ENCODE measurements at regions not wholly inside any gene's neighbourhood (a gene's known extent, or its start where the extent isn't known, plus 50 kb on each side); places are given as distances from the start of the nearest gene placed in this dataset.
A peak's percentile ranks its signal among the peaks of the same experiment; 100 is the strongest.

- Histone ChIP-seq H3K4me1 (ENCODE audit: control insufficient read depth, extremely low read depth, insufficient read depth, low read length) (peaks cover 7% of the 10 kb centered on the region), H3K27ac (ENCODE audit: insufficient read depth, low read length) (peak overlapping the region; percentile 16), H3K4me3 (replicated peaks in 1 of 4; ENCODE audit: control extremely low read depth in 1 of 4, insufficient read depth in 1 of 4, low read depth in 3 of 4, low read length in 4 of 4) (no peak overlapping the region), H3K9ac (ENCODE audit: insufficient read depth, low read length) (no peak overlapping the region), H3K27me3 (ENCODE audit: control insufficient read depth, insufficient read depth, low read length) (no peaks in the 10 kb centered on the region), H4K20me1 (ENCODE audit: control insufficient read depth, extremely low read depth, insufficient read depth, low read length) (no peaks in the 10 kb centered on the region), H3K79me2 (ENCODE audit: control insufficient read depth, insufficient read depth, low read length) (no peaks in the 10 kb centered on the region), H3K4me2 (ENCODE audit: extremely low read depth, insufficient read depth, low read length) (no peak overlapping the region), H3K9me3 (ENCODE audit: control insufficient read depth, insufficient read depth, low read depth, low read length) (no peaks in the 10 kb centered on the region), H3K36me3 (ENCODE audit: control insufficient read depth, insufficient read depth, low read length) (no peaks in the 10 kb centered on the region), H2AFZ (ENCODE audit: low read length) (no peak overlapping the region)
- peak; percentile 84 to 88 for DNase-seq (ENCODE audit: low read depth in 2 of 2)
- TF ChIP-seq EZH2 (IDR thresholded peaks at IDR 0.05; ENCODE audit: low read length, missing control alignments) (no peak), CTCF (conservative IDR thresholded peaks at IDR 0.05 in 1 of 2, IDR thresholded peaks at IDR 0.05 in 1 of 2; ENCODE audit: low read depth in 1 of 2, low read length in 2 of 2) (no peak)
These were observed 268.1 kb upstream of the FZD8 start for GRCh38 chr10:35910234-35910633.

DNA sequence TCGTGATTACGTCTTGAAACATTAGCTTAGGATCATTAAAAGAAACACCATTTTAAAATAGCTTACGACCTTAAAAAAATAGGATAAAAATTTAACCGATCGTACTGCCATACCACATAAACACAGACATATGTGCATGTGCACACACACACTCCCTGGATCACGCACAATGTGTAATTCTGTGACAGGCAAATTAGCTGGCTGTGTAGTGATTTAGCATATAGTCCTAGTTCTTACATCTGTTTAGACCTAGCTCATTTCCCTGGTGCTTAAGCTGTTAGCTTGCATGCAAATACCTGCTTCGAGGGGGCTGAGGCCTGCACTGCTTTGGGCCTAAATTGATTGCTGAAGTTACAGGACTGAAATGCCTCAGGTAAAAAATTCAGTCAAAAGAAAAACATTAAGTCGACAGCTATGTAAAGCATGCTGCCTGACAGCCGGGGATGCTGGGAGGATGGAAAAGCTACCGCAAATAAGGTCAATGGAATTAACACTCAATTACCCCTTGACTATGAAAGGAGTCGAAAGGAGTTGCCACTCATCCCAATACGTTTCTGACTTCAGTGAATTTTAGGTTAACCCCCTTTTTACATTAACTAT is 267.1 kb upstream of the FZD8 start:
- H2AFZ ChIP-seq (ENCODE audit: low read length), result no peak overlapping the region
- no peak overlapping the region for H3K9ac ChIP-seq (ENCODE audit: insufficient read depth, low read length)
- no peaks in the 10 kb centered on the region for H4K20me1 ChIP-seq (ENCODE audit: control insufficient read depth, extremely low read depth, insufficient read depth, low read length)
- H3K4me1 ChIP-seq (ENCODE audit: control insufficient read depth, extremely low read depth, insufficient read depth, low read length), result peaks cover 7% of the 10 kb centered on the region
- no peak overlapping the region for H3K4me3 ChIP-seq (replicated peaks in 1 of 4; ENCODE audit: control extremely low read depth in 1 of 4, insufficient read depth in 1 of 4, low read depth in 3 of 4, low read length in 4 of 4)
- DNase-seq (ENCODE audit: low read depth in 2 of 2), result peak in 1 of 2 donors; percentile 45
- H3K9me3 ChIP-seq (ENCODE audit: control insufficient read depth, insufficient read depth, low read depth, low read length), result no peaks in the 10 kb centered on the region
- no peaks in the 10 kb centered on the region for H3K36me3 ChIP-seq (ENCODE audit: control insufficient read depth, insufficient read depth, low read length)
- no peak overlapping the region for H3K27ac ChIP-seq (ENCODE audit: insufficient read depth, low read length)
- no peaks in the 10 kb centered on the region for H3K79me2 ChIP-seq (ENCODE audit: control insufficient read depth, insufficient read depth, low read length)
- H3K4me2 ChIP-seq (ENCODE audit: extremely low read depth, insufficient read depth, low read length), result no peak overlapping the region
- no peaks in the 10 kb centered on the region for H3K27me3 ChIP-seq (ENCODE audit: control insufficient read depth, insufficient read depth, low read length)
- no peak for TF ChIP-seq CTCF (conservative IDR thresholded peaks at IDR 0.05 in 1 of 2, IDR thresholded peaks at IDR 0.05 in 1 of 2; ENCODE audit: low read depth in 1 of 2, low read length in 2 of 2)
- TF ChIP-seq EZH2 (IDR thresholded peaks at IDR 0.05; ENCODE audit: low read length, missing control alignments), result no peak

DNA sequence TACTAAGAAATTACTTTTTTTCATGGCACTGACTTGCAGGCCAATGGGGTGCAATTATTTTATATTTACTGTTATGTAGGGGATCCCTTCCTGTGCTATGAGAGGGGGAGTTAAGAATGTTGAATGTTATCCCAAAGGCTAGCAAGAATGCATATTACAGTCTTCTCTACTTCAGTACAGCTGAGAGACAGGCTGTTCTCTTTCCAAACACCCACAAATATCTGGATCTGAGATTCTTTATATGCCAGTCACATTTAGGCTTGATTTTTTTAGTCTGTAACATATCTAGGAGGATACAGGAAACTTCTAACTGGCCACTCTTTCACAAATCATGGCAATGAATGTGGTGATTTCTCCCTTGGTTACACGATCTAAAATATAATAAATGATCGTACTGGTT is 266.4 kb upstream of the FZD8 start:
- Histone ChIP-seq H3K27me3 (ENCODE audit: control insufficient read depth, insufficient read depth, low read length) (no peaks in the 10 kb centered on the region), H3K9me3 (ENCODE audit: control insufficient read depth, insufficient read depth, low read depth, low read length) (no peaks in the 10 kb centered on the region), H3K4me1 (ENCODE audit: control insufficient read depth, extremely low read depth, insufficient read depth, low read length) (peaks cover 7% of the 10 kb centered on the region), H4K20me1 (ENCODE audit: control insufficient read depth, extremely low read depth, insufficient read depth, low read length) (no peaks in the 10 kb centered on the region), H2AFZ (ENCODE audit: low read length) (no peak overlapping the region), H3K4me3 (replicated peaks in 1 of 4; ENCODE audit: control extremely low read depth in 1 of 4, insufficient read depth in 1 of 4, low read depth in 3 of 4, low read length in 4 of 4) (no peak overlapping the region), H3K27ac (ENCODE audit: insufficient read depth, low read length) (no peak overlapping the region), H3K36me3 (ENCODE audit: control insufficient read depth, insufficient read depth, low read length) (no peaks in the 10 kb centered on the region), H3K9ac (ENCODE audit: insufficient read depth, low read length) (no peak overlapping the region), H3K4me2 (ENCODE audit: extremely low read depth, insufficient read depth, low read length) (no peak overlapping the region), H3K79me2 (ENCODE audit: control insufficient read depth, insufficient read depth, low read length) (no peaks in the 10 kb centered on the region)
- TF ChIP-seq EZH2 (IDR thresholded peaks at IDR 0.05; ENCODE audit: low read length, missing control alignments), result no peak
- TF ChIP-seq CTCF (conservative IDR thresholded peaks at IDR 0.05 in 1 of 2, IDR thresholded peaks at IDR 0.05 in 1 of 2; ENCODE audit: low read depth in 1 of 2, low read length in 2 of 2), result no peak
- DNase-seq (ENCODE audit: low read depth in 2 of 2), result peak; percentile 22 to 41

All from fibroblast of lung (primary cell).